Thyroid gland (tissue), 4 donors: ENCODE measurements at regions not wholly inside any gene's neighbourhood (a gene's known extent, or its start where the extent isn't known, plus 50 kb on each side); places are given as distances from the start of the nearest gene placed in this dataset.

Source experiments
- DNase-seq, 2 donors: peaks; one replicate each; pipeline ENCODE4 v3.0.0-alpha.2; 2019
- H3K27ac ChIP-seq, 3 donors: fragments of 200-600 bp; sonication (generic); 1 replicate in 2 of 3; 2 replicates in 1 of 3; pipeline ENCODE4 v1.5.1; 2016 to 2019; ENCODE audit warnings: mild to moderate bottlenecking in 1 of 3, moderate library complexity in 1 of 3
- H3K27me3 ChIP-seq: fragments of 200-600 bp; sonication (generic); one replicate; pipeline ENCODE4 v1.5.1; 2019
- H3K36me3 ChIP-seq, 2 donors: fragments of 200-600 bp; sonication (generic); one replicate each; pipeline ENCODE4 v1.5.1; 2016 to 2019
- H3K4me1 ChIP-seq, 2 donors: fragments of 200-600 bp; sonication (generic); one replicate each; pipeline ENCODE4 v1.5.1; 2017 to 2019
- H3K4me3 ChIP-seq, 3 donors: fragments of 200-600 bp; sonication (generic); replicated peaks in 1 of 3; 1 replicate in 2 of 3; 2 replicates in 1 of 3; pipeline ENCODE4 v1.5.1; 2016; ENCODE audit warnings: mild to moderate bottlenecking in 1 of 3
- H3K9me3 ChIP-seq: fragments of 200-600 bp; sonication (generic); one replicate; pipeline ENCODE4 v1.5.1; 2017
- POLR2A ChIP-seq, 2 donors: fragments of 450-650 bp; IDR thresholded peaks; one replicate each; pipeline ENCODE4 v1.6.1; 2017; ENCODE audit warnings: antibody characterized with exemption in 2 of 2, mild to moderate bottlenecking in 2 of 2, moderate library complexity in 1 of 2
- WGBS, 2 donors: methylation state at CpG; one replicate each; pipeline ENCODE4 v1.1.5; 2017; 5-methylcytosine and 5-hydroxymethylcytosine counted together
- intact Hi-C: fragments of 100-400 bp; cut with DNase I; formaldehyde crosslinking; loops from one replicate; pipeline ENCODE4 v1.15.1; 2023
- TF ChIP-seq, protein P1 (sequence below), 6 experiments: fragments of 200-600 bp in 3 of 6; fragments of 450-650 bp in 3 of 6; sonication (generic) in 3 of 6; IDR thresholded peaks; one replicate each; pipeline ENCODE4 v1.5.1; 2016 to 2019; ENCODE audit warnings: antibody characterized with exemption in 6 of 6, mild to moderate bottlenecking in 2 of 6, inconsistent platforms in 1 of 6, moderate library complexity in 1 of 6

- TF ChIP-seq, protein P1, sequence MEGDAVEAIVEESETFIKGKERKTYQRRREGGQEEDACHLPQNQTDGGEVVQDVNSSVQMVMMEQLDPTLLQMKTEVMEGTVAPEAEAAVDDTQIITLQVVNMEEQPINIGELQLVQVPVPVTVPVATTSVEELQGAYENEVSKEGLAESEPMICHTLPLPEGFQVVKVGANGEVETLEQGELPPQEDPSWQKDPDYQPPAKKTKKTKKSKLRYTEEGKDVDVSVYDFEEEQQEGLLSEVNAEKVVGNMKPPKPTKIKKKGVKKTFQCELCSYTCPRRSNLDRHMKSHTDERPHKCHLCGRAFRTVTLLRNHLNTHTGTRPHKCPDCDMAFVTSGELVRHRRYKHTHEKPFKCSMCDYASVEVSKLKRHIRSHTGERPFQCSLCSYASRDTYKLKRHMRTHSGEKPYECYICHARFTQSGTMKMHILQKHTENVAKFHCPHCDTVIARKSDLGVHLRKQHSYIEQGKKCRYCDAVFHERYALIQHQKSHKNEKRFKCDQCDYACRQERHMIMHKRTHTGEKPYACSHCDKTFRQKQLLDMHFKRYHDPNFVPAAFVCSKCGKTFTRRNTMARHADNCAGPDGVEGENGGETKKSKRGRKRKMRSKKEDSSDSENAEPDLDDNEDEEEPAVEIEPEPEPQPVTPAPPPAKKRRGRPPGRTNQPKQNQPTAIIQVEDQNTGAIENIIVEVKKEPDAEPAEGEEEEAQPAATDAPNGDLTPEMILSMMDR (IDR thresholded peaks at IDR 0.05): no peak
- no peak for TF ChIP-seq POLR2A (IDR thresholded peaks at IDR 0.05)
- no peaks in the 10 kb centered on the region for H3K4me1 ChIP-seq
- no peaks in the 10 kb centered on the region for H3K9me3 ChIP-seq
- no peaks in the 10 kb centered on the region for H3K27me3 ChIP-seq
- intact Hi-C loops: no loop called here
- WGBS, 2 donors: 58 to 66% methylated on average over 2 of the region's 2 CpGs
- H3K4me3 ChIP-seq: no peak overlapping the region
- no peak for DNase-seq
- no peak overlapping the region for H3K27ac ChIP-seq
- no peaks in the 10 kb centered on the region for H3K36me3 ChIP-seq
Observed at GRCh38 chr3:159326998-159327397, 525.1 kb downstream of the MFSD1 start.

- Histone ChIP-seq H3K36me3 (no peaks in the 10 kb centered on the region), H3K27me3 (no peaks in the 10 kb centered on the region), H3K4me3 (no peak overlapping the region), H3K4me1 (no peaks in the 10 kb centered on the region), H3K9me3 (no peaks in the 10 kb centered on the region), H3K27ac (no peak overlapping the region)
- TF ChIP-seq POLR2A (IDR thresholded peaks at IDR 0.05): no peak
- TF ChIP-seq, protein P1 (IDR thresholded peaks at IDR 0.05): no peak
- intact Hi-C loops: no loop called here
- DNase-seq: no peak
Observed at GRCh38 chr3:159332535-159333099, 530.8 kb downstream of the MFSD1 start.

DNA sequence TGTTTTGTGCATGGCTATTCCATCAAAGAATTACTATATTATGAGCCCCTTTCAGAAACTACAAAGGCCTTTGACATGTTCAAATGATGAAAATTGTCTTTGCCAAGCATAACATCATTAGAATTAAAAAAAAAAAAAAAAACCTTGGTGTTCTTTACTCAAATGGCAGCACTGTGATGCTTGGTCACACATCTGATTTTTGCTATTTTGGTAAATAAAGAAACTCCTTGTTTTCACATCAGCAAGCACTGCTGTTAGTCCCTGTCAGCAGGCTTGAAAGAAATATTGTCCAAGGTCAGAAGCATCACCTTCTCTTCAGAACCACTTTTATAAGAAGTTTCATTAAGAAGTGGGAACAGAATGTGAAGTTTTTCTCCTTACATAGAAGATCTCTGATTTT, 537.3 kb downstream of the MFSD1 start:
- intact Hi-C loops: no loop called here
- Histone ChIP-seq H3K4me3 (no peak overlapping the region), H3K9me3 (no peaks in the 10 kb centered on the region), H3K36me3 (no peaks in the 10 kb centered on the region), H3K27ac (no peak overlapping the region), H3K27me3 (no peaks in the 10 kb centered on the region), H3K4me1 (no peaks in the 10 kb centered on the region)
- TF ChIP-seq POLR2A (IDR thresholded peaks at IDR 0.05): no peak
- TF ChIP-seq, protein P1 (IDR thresholded peaks at IDR 0.05): no peak
- no peak for DNase-seq

GRCh38 chr3:159340877-159341500, 539.1 kb downstream of the MFSD1 start:
- WGBS, 2 donors: 21 to 42% methylated on average over 3 of the region's 3 CpGs
- intact Hi-C loops: no loop called here
- H3K36me3 ChIP-seq: no peaks in the 10 kb centered on the region

GRCh38 chr3:159346271-159346903, 544.5 kb downstream of the MFSD1 start:
- no peaks in the 10 kb centered on the region for H3K9me3 ChIP-seq
- H3K27ac ChIP-seq: no peak overlapping the region
- intact Hi-C loops: no loop called here
- TF ChIP-seq, protein P1 (IDR thresholded peaks at IDR 0.05): no peak
- TF ChIP-seq POLR2A (IDR thresholded peaks at IDR 0.05): no peak
- no peaks in the 10 kb centered on the region for H3K4me1 ChIP-seq
- 78 to 86% methylated on average over 5 of the region's 5 CpGs for WGBS, 2 donors
- H3K36me3 ChIP-seq: no peaks in the 10 kb centered on the region
- DNase-seq: no peak
- no peak overlapping the region for H3K4me3 ChIP-seq
- no peaks in the 10 kb centered on the region for H3K27me3 ChIP-seq

More at GRCh38 chr3:159340877-159341500, 539.1 kb downstream of the MFSD1 start:
- no peaks in the 10 kb centered on the region for H3K4me1 ChIP-seq
- TF ChIP-seq POLR2A (IDR thresholded peaks at IDR 0.05): no peak
- TF ChIP-seq, protein P1 (IDR thresholded peaks at IDR 0.05): no peak
- no peaks in the 10 kb centered on the region for H3K27me3 ChIP-seq
- DNase-seq: no peak
- H3K4me3 ChIP-seq: no peak overlapping the region
- H3K27ac ChIP-seq: no peak overlapping the region
- H3K9me3 ChIP-seq: no peaks in the 10 kb centered on the region
